PC-9 (cell line): ENCODE measurements at regions not wholly inside any gene's neighbourhood (a gene's known extent, or its start where the extent isn't known, plus 50 kb on each side); places are given as distances from the start of the nearest gene placed in this dataset.

ENCODE experiments used
- CTCF ChIP-seq: fragments of 200-600 bp; sonication (generic); conservative IDR thresholded peaks from 2 replicates; pipeline ENCODE4 v1.6.1; 2017; ENCODE audit warnings: mixed run types, antibody characterized with exemption, mild to moderate bottlenecking, moderate library complexity
- EZH2 ChIP-seq: fragments of 200-600 bp; sonication (generic); IDR thresholded peaks from 2 replicates; pipeline ENCODE4 v1.8.0; 2017; ENCODE audit warnings: antibody characterized with exemption, low read depth

- TF ChIP-seq CTCF (no peak), EZH2 (no peak)
Observed at GRCh38 chr5:123700624-123701287, 188.8 kb downstream of the CSNK1G3 start.
